Ecto neural progenitor cell (in vitro differentiated cells): ENCODE measurements at regions not wholly inside any gene's neighbourhood (a gene's known extent, or its start where the extent isn't known, plus 50 kb on each side); places are given as distances from the start of the nearest gene placed in this dataset.
"Not testable (repeated sequence)": the region's sequence is repeated elsewhere in the genome, so short reads cannot be mapped to it uniquely, and the experiment has no call there.

Source experiments
- DNase-seq: peaks from one replicate; pipeline ENCODE4 v3.0.0-alpha.2; 2018; ENCODE audit warnings: low spot score

DNA sequence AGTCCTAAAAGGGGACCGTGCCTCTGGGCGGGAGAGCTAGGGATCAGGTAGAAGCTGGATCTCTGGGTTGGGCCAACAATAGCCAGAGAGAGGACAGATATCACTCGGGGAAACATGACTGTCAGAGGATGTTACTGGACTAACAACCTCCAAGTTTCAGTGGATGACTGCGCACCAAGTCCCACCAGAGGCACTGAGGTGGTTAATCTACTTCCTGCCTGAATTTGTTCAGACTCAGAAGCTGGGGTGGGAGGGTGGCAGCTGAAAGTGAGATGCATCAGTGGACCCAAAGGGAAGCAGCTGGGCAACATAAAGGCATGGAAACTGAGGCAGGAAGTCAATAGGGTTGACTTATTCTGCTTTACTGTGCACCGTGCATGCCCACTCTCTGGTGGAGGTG lies 130.1 kb upstream of the SLC44A1 start:
- no peak for DNase-seq

DNA sequence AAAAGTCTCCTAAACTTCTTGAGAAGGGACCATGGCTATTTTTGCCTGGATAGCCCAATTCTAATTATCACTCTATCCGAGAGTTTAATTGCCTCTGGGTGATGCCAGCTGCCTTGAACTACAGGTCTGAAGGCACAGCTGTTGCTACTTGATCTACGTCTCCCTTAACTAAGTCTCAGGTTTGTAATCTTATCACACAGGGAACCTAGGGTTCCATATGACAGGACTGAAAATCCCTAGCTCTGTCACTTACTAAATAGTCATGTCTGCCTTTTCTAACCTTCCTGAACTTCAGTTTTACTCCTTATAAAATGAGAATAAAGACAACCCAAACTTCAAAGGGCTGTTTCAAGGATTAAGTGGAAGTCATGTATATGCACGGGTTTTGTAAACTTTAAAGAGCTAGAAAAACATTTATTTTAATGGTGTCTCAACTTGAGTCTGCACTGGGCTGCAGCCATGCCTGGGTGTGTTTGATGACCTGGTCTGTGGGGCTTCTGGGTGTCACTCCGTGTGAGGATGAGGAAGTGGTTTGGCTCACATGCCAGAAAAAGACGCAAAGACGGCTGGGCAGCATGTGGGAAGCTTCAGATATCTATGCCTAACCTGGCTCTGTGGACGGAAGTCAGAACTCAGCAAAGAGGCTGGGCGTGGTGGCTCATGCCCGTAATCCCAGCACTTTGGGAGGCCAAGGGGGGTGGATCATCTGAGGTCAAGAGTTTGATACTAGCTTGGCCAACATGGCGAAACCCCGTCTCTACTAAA lies 129.3 kb upstream of the SLC44A1 start:
- no peak for DNase-seq

DNA sequence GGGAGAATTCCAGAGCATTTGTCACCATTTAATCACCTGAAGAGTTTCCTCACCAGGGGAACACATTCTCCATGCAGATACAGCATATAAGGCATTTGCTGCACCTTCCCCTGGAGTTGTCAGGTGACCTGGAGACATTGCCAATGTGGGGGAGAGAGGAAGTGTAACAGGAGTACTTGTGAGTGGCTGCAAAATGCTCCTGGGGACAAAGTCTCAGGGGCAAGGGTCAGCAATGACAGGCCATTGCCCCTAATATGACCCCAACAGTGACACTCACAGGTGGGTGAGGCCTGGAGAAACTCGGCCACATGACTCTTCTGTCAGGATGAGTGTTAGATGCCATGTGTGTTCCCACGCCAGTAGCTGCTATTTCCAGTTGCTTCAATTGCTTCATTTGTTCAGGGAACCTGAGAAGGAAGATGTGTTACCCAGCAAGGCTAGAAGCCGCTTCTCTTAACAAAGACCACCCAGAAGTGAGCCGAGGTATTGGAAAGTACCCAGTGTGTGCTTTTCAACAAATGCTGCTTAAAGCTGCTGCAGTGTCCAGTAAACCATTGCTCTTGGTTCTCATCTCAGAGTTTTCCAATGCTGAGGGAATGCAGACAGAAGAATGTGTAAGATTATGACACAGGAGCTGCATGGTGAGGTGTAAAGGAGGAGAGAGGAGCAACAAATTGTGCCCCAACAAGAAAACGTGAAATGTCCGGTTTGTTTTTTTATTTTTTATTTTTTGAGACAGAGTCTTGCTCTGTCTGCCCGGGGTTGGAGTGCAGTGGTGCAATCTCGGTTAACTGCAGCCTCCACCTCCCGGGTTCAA lies 128.2 kb upstream of the SLC44A1 start:
- no peak for DNase-seq

DNA sequence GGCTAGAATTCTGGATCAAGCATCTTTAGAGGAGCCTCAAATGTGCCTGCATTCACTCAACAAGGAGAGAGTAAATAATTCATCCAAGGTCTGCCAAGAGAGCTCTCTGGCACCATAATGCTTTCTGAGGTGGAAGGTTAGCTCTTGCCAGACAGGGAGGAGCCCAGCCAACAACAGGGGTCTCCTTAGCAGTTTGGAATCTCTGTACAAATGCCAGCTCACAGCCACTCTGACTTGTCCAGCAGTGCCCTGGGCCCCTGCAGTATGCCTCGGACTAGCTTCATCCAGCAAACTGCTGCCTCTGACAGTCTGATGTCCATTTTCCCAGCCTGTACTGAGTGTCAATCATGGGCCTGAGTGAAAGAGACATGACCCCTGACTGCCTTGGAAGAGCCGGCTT lies 127.2 kb upstream of the SLC44A1 start:
- no peak for DNase-seq

DNA sequence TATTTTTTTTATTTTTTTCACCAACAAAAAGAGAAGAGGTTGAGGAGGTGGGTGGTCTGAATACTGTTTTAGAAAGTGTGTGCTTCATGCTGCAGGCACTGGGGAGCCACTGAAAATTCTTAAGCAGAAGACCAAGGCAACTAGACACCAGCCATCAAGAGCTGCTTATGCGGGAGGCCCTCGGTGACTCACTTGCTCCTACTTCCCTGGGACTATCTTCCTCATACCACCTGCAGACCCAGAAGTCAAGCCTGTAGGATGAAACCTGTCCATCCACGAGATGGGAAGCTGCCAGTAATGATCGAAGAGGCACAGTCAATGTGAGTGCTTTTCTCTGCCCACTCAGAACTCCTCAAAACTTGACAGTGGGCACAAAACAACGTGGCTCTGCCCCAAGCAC lies 125.8 kb upstream of the SLC44A1 start:
- DNase-seq = no peak

DNA sequence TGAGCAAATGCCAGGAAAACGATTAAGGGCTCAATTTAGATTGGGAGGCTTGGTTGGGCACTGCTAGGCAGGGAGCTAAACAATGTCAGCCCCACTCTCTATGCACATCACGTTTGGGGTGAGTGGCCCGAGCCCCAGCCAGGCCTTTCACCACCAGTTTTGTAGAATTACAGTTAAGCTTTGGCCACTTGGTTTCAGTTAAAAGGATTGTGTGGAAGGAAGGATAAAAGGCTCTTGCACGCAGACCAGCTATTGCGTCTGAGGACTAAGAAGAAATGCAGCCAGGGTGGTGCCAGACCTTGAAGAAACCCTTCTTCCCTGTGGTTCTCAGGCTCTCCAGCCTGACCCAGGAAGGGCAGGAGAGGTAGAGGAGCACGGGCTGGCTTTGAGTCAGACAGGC lies 125.3 kb upstream of the SLC44A1 start:
- no peak for DNase-seq

DNA sequence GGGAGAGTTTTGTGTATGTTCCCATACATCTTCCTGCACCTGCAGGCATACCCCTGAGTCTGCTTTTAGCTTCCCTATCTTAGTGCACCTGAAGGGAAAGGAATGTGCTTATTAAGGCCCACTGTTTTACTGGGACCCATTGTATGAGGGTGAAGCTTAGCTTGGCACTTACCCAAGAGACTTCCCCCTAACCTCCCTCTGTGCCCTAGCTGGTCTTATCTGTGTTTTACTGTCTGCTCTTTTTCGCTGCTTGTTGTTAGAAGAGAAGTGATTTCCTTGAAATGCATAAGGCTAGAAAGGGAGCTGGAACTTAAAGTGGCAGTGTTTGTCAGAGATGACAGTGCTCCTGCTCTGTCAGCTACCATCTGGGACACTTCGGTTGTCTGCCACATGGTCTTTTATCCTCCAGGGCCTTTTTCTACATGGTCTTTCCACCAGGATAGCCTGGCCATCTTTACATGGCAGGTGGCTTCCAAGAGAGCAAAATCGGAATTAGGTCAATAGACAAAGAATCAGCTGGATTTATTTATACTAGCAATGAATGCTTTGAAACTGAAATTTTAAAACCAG lies 122.5 kb upstream of the SLC44A1 start:
- DNase-seq = no peak

DNA sequence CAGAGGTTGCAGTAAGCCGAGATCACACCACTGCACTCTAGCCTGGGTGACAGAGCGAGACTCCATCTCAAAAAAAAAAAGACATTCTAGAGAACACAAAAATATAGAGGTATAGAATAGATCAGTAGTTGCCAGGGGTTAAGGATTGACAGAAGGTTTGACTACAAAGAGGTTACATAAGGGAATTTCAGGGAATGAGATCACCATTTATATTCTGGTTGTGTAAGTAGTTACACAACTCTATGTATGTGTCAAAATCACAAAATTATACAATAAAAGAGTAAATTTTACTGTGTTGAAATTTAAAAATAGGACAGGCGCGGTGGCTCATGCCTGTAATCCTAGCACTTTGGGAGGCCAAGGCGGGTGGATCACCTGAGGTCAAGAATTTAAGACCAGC lies 119.9 kb upstream of the SLC44A1 start:
- not testable (repeated sequence) for DNase-seq

DNA sequence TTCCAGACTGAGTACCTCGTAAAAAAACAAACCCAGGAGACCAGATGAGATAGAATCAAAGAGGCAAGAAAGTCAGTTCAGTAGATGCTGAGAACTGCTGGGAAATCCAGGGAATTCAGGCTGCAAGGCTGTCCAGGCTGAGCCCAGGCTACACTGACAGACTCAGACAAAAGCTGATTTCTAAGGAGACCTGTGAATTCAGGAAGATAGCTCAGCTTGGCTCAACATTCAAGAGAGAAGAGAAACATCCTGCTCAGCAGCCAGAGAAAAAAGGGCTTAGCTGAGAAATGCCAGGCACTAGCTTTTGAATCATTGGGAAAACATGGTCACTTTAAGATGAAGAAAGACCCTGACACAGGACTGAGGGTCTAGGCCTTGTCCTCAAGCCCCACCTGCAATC lies 118.2 kb upstream of the SLC44A1 start:
- no peak for DNase-seq

DNA sequence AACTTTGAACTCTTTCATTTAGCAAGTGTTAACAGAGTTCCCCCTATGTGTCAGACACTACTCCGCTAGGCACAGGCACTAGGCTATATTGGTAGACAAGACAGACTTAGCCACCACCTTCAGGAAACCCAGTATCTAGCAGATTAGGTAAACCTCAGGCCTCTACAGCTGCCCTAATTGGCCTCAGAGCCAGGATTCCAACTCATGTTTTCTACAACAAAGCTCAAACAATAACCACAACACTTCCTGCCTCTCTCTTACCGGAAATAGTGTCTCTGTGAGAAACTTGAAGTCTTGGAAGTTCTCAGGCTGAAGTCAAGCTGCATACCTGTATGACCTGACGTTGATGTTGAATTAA lies 116.6 kb upstream of the SLC44A1 start:
- no peak for DNase-seq

DNA sequence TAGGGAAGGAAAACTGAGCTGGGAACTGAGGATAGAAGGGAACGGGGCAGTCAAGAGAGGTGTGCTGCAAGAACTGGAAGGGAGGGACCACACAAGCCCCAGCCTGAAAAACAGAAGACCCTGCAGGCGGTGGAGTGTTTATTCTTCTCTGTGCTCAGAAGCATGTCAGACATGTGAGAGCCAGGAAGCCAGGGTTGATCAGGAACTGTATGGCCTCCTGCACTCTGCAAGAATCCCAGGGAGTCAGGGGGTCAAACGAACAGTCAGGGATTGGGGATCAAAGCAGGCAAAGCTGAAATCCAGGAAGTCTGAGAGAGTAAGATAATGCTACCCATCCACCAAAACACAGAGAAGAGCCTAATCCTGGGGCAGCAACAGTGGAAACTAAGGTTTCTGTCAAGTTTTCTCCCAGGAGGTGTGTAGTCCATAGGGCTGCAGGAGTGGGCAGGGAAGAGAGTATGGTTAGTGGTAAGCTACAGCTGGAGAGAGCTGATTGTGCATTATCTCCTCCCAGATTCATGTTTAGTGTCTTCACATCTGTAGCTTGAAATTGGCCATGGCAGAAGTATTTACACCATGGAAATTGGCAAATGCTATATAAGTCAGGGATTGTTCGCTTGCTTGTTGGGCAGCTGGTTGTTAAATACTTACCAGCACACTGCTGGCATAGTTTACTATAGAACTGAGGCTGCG lies 115.4 kb upstream of the SLC44A1 start:
- DNase-seq = no peak

DNA sequence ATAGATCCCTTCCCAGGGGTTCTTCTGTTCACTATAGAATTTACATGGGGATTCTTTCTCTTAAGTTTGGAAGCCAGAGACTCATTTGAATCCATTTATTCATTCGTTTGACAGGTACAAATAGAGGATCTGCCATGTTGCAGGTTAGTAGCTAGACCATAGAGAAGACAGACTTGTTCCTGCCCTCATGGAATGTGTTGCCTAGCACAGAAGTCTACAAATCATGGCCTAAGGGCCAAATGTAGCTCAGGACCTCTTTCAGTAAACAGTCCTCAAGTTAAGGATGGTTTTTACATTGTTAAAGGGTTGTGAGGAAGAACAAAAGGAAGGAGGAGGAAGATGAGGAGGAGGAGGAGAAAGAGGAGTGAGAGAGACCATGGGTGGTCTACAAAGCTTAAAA lies 114.7 kb upstream of the SLC44A1 start:
- no peak for DNase-seq

DNA sequence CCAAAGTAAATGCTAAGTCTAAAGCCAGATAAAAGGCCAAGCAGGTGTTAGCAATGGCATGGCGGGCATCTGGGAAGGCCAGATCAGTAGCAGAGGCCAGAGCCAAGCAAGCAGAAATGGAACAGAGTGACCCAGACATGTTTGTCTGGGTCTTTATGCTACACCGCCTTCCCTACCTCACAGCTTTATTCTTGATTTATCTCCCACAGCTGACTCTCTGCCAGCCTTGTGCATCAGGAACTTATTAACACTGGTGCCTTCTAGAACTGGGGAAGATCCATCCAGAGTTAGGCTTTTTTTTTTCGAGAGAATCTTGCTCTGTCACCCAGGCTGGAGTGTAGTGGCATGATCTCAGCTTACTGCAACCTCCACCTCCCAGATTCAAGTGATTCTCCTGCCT lies 112.5 kb upstream of the SLC44A1 start:
- no peak for DNase-seq

DNA sequence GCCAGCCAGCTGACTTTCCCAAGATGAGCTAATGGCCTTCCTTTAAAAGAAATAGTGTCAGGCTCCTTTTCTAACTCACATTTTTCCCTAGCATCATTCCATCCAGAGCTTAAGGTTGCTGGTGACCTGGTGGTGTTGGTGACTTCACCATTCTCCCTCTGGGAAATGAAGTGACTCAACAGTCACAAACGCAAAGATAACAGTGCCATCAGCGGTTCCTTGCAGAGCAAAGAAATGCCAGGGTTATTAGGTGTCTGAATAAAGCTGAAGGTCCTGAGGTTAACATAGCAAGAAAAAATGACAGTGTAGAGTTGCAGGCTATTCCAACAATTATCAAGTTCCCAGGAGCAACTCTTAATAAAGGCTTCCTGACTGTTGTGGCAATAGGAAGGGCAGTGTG lies 111.8 kb upstream of the SLC44A1 start:
- no peak for DNase-seq

DNA sequence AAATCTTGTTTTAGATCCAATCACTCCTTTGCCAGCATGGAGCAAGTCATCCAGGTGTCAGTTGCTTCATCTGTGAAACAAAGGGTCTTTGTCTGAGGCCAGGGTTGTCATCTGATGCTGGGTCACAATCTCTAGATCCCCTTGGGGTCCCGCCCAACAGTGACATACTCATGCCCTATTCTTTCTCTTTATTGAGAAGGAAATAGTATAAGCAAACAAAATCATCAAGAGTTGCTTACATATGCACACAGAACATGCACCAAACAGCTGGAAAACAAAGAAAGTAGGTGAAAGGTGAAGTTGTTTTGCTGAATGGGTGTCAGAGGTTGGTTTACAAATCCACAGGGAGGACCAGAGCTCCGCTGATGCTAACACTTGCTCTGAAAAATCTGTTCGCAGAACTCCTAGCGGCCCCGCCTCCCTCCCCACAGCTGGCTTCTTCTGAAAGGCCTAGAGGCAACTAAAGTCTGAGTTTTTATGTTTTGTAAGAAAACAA lies 106.1 kb upstream of the SLC44A1 start:
- DNase-seq = no peak

DNA sequence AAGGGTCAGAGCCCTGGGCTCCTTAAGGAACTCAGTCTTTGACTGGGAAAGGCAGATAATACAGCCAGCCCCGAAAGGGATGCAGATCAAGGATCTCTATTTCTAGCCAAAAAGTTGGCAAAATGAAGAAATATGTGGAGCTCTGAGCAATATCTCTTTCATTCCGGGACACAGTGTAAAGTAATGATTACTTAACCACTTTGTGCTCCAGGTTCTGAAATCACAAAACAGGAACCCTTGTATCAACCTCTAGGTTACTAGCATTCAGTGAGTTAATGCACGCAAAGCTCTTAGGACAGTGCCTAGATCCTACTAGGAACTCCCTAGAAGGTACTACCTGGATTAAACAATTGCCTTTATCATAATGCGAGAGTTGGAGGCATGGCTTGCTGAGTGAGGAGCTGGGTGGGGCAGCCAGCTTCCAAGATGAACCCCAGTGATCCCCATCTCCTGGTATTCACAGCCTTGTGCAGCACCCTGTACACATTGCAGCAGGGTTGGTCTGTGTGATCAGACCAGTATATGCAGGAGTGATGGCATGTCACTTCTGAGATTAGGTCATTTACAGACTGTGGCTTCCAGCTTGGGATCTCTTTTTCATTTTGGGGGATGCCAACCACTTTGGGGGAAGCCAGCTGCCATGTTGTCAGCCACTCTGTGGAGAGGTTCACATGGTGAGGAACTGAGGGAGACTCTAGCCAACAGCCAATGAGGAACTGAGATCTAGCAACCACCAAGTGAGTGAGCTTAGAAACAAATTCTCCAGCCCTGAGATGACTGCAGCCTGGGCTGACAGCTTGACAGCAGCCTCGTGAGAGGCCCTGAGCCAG lies 103.1 kb upstream of the SLC44A1 start:
- DNase-seq = no peak

DNA sequence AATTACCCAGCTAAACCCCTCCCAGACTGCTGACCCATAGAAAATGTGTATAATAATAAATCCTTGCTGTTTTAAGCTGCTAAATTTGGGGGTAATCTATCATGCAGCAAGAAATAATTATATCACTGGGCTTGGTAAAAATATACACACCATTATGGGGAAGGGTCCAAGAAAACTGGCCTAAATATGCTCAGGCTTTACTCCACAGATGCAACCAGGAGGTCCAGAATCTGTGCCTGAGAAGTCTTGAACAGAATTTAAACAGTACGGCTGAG lies 102.5 kb upstream of the SLC44A1 start:
- no peak for DNase-seq

DNA sequence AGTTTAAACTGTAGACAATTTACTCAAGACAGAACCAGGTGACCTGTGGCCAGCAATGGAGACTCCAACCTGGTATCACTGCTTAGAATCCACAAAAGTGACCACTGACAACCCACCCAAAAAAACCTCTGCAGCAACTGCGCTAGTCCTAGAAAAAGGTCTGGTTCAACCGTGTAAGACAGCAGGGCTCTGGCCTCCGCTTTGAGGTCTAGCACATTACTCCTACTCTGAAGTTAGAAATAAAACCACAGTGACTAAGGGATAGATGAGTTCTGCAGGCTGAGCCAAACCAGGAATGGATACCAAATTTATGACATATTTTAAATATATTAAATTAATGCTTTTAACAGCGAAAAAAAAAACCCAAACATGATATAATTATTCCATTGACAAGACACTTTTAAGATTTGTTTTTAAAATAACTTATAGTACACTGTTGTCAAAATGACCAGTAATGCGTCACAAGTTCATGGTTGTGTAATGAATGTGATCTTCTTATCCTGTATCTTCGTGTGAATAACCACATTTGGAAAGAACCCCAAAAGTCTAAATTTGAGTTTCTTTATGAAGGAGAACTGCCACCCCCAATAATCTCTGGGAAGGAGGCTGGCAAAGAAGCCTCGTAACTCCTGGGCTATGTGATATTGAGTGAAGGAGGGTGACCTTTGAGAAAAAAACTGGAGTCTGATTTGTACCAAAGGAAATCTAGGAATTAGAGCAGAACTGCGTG lies 101.9 kb upstream of the SLC44A1 start:
- no peak for DNase-seq

DNA sequence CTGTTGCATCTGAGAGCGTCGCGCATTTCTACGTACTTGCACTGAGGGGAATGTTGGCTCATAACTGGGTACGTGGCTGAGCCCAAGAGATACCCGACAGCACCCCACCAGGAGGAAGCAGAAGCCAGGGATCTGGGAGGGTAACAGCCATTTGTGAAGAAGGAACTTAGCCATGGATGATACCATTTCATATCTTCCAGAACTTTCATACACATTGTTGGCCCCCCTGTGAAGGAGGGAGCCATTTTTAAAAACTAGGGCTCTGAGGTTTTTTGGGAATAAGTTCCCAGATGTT lies 101.4 kb upstream of the SLC44A1 start:
- no peak for DNase-seq

DNA sequence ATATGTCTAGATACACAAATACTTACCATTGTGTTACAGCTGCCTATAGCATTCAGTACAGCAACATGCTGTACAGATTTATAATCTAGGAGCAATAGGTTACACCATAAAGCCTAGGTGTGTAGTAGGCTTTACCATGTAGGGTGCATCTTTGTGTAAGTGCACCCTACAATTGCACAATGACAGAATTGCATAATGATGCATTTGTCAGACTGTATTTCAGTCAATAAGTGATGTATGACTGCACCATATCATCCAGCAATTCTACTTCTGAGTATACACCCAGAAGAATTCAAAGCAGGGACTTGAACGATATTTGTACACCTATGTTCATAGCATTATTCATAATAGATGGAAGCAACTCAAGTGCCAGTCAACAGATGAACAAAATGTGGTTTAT lies 100.4 kb upstream of the SLC44A1 start:
- DNase-seq = no peak

DNA sequence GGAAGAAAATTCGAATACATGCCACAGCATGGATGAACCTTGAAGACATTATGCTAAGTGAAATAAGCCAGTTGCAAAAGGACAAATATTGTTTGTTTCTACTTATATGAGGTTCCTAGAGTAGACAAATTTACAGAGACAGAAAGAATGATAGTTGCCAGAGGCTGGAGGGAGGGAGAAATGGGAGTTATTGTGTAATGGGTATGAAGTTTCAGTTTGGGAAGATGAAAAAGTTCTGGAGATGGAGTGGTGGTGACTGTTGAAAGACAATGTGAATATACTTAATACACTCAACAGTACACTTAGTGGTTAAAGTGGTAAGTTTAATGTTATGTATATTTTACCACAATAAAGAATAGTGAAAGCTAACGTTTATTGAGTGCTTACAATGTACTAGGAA lies 99.6 kb upstream of the SLC44A1 start:
- DNase-seq = no peak

DNA sequence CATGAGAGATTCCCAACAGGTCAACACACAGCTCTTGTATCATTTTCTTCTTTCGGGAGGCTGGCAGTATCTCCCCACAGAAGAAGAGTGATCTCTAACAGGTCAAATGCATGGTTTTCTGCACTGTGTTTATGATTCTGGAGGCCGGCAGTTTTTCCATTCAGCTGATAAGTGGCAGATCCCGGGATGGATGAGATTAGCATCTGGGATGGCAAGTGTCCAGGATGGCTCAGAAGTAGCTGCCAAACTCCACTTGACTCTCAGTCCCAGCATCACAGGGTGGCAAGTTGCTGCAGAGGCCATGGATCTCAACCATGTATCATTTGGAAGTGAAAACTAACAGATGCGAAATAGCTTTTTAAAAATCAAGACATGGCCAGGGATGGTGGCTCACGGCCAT lies 97.8 kb upstream of the SLC44A1 start:
- DNase-seq = no peak
